PFSK-1 (cell line): ENCODE measurements at regions not wholly inside any gene's neighbourhood (a gene's known extent, or its start where the extent isn't known, plus 50 kb on each side); places are given as distances from the start of the nearest gene placed in this dataset.

Experiments used
- FOXP2 ChIP-seq: optimal IDR thresholded peaks from 2 replicates; pipeline ENCODE3; 2011; ENCODE audit warnings: borderline replicate concordance, control low read depth, inconsistent platforms; ENCODE audit not compliant: insufficient read depth; ENCODE audit errors: extremely low read length, extremely low read depth
- POLR2AphosphoS5 ChIP-seq: IDR thresholded peaks from 2 replicates; pipeline ENCODE4 v1.6.1; 2012; ENCODE audit warnings: low read depth, mild to moderate bottlenecking, control low read depth, low read length, moderate library complexity
- SIN3A ChIP-seq: IDR thresholded peaks from 2 replicates; pipeline ENCODE4 v1.6.1; 2012; ENCODE audit warnings: mild to moderate bottlenecking, low read length, moderate library complexity, borderline replicate concordance; ENCODE audit not compliant: insufficient read depth
- TAF1 ChIP-seq: IDR thresholded peaks from 2 replicates; pipeline ENCODE4 v1.6.1; 2012; ENCODE audit warnings: low read length, control low read depth, borderline replicate concordance; ENCODE audit not compliant: insufficient read depth
- TF ChIP-seq, protein P1 (sequence below), 2 experiments: IDR thresholded peaks; 2 replicates each; pipeline versions ENCODE4 v1.6.1 to v1.8.0; 2011 to 2012; ENCODE audit warnings: low read depth in 2 of 2, low read length in 2 of 2, control low read depth in 1 of 2, inconsistent platforms in 1 of 2, mild to moderate bottlenecking in 1 of 2, moderate library complexity in 1 of 2; ENCODE audit not compliant: insufficient read depth in 1 of 2

DNA sequence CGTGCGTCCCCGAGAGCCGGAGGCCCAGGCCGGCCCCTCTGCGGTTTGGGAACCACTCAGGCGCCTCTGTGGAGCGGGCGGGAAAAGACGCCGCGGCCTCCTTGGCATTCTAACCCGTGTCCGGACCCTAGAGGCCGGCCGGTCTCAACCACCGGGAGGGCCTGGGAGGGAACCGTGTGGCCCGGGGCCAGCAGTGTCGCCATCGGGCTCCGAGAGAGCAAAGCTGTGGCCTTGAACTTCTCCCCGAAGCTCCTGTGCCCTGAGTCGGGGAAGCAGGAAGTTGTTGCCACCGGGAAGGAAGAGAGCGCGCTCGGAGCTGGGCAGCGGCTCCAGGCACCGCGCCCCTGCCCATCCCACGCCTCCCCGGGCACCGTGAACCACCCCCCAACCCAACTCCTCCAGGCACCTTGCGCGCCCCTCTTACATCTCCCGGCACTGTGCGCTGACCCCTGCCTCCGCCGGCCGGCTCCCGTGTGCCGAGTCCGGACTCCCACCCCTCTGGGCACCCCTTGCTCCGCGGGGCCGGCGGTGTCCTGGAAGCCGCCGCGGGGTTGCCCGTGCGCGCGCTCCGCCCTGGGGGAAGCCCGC, 80.0 kb upstream of the PPARA start:
- TF ChIP-seq POLR2AphosphoS5 = no peak
- TF ChIP-seq, protein P1, sequence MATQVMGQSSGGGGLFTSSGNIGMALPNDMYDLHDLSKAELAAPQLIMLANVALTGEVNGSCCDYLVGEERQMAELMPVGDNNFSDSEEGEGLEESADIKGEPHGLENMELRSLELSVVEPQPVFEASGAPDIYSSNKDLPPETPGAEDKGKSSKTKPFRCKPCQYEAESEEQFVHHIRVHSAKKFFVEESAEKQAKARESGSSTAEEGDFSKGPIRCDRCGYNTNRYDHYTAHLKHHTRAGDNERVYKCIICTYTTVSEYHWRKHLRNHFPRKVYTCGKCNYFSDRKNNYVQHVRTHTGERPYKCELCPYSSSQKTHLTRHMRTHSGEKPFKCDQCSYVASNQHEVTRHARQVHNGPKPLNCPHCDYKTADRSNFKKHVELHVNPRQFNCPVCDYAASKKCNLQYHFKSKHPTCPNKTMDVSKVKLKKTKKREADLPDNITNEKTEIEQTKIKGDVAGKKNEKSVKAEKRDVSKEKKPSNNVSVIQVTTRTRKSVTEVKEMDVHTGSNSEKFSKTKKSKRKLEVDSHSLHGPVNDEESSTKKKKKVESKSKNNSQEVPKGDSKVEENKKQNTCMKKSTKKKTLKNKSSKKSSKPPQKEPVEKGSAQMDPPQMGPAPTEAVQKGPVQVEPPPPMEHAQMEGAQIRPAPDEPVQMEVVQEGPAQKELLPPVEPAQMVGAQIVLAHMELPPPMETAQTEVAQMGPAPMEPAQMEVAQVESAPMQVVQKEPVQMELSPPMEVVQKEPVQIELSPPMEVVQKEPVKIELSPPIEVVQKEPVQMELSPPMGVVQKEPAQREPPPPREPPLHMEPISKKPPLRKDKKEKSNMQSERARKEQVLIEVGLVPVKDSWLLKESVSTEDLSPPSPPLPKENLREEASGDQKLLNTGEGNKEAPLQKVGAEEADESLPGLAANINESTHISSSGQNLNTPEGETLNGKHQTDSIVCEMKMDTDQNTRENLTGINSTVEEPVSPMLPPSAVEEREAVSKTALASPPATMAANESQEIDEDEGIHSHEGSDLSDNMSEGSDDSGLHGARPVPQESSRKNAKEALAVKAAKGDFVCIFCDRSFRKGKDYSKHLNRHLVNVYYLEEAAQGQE (IDR thresholded peaks at IDR 0.05; ENCODE audit: insufficient read depth in 1 of 2, low read depth in 2 of 2, low read length in 2 of 2) = no peak
- no peak for TF ChIP-seq TAF1
- no peak for TF ChIP-seq SIN3A
- peak; percentile 11 for TF ChIP-seq FOXP2

DNA sequence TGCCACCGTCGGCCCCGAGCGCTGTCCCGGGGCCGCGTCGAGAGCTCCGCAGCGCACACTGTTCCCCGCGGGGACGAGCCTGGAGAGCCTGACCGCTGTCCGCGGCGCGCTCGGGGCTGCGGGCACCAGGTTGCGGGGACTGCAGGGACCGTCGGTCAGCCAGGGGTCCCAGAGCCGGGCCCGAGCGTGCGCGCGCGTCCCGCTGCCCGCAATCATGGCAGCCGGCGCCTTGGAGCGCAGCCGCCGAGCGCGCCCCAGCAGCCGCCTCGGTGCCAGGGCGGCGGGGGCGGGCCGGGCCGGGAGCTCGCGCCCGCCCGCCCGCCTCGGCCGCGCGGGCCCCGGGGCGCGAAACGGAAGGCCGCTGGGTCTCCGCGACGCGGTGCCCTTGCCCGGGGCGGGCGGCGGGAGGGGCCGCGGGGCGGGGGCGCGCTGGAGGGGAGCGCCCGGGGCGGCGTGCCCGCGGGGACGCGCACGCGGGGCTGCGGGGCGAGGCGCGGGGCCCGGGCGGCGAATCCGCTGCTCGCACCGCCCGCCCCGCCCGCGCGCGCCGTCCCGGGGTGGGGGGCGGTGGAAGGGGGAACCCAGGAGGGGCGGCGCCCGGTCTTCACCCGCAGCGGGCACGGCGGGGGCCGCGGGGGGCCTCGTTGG, 79.4 kb upstream of the PPARA start:
- TF ChIP-seq, protein P1 (IDR thresholded peaks at IDR 0.05; ENCODE audit: insufficient read depth in 1 of 2, low read depth in 2 of 2, low read length in 2 of 2) = no peak
- TF ChIP-seq FOXP2 (no peak), SIN3A (no peak), POLR2AphosphoS5 (no peak), TAF1 (no peak)

DNA sequence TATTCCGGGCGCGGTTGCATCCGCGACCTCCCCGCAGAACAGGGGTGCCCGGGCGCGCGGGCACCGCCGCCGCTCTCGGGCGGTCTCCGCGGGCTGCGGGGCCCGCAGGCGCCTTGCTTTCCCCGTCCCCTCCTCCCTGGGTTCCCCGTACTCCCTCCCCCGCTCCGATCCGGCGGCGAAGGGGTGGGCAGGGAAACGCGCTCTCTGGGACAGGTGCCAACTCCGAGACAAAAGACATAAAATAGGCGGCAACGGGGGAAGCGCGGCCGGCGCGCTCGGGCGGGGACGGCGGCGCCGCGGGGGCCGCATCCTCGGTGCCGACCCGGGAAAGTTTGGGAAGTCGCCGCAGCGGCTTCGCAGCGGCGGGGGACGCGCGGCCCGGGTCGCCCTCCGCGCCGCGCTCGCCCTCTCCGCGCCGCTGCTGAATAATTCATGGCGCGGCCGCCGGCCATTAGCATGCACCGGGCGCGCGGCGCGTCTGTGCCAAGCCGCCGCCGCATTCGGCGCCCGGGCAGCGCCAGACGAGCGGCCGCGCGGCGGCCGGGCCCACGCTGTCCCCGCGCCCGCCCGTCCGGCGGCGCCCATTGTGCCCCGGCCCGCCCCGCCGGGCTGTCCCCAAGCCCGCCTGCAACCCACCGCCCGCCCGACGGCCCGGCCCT, 78.7 kb upstream of the PPARA start:
- peak; percentile 79 for TF ChIP-seq FOXP2
- 0 out of 2 replicates have a peak, but pooled peaks have one; percentile 62 for TF ChIP-seq TAF1
- TF ChIP-seq SIN3A = 0 out of 2 replicates have a peak, but pooled peaks have one; percentile 64
- TF ChIP-seq, protein P1 (IDR thresholded peaks at IDR 0.05; ENCODE audit: insufficient read depth in 1 of 2, low read depth in 2 of 2, low read length in 2 of 2) = peak in 1 of 2 experiments; percentile 44; a peak in 1 of 4 replicates
- TF ChIP-seq POLR2AphosphoS5 = peak; percentile 56; the same call in 1 of the 2 replicates

DNA sequence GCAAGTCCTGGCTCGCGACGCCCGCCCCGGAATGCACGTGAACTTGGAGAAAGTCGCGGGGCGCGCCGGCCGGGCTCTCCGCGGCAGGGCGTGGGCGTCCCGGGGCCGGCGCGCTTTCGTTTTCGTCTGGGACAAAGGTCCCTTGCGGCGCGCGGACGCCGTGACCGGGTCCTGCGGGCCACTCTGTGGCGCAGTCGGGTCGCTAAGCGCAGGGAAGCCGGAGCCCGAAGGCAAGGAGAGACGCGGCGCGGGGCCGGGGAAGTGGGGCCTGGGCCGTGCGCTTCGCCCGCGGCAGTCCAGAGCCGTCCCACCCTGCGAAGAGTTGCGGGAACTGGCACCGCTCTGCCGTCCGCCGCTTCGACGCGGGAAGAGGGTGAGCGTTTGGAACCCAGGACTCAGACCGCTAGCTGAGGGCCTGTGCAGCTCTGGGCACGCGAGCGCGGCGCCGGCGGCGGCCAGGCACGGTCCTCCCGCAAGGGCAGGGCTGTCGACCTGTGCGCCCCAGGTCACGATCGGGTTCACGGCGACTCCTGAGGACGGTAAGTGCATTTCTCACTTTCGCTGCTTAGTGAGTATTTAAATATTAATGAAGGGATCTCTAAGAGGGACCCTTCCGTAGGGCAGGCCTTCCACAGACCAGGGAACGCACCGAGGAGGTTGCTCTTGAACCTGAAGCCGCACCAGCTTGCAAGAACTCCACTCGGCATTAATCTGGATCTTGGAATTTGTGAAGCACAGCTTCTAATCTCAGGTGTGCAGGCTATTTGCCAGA, 78.0 kb upstream of the PPARA start:
- TF ChIP-seq TAF1 (no peak), FOXP2 (peak; percentile 14)

DNA sequence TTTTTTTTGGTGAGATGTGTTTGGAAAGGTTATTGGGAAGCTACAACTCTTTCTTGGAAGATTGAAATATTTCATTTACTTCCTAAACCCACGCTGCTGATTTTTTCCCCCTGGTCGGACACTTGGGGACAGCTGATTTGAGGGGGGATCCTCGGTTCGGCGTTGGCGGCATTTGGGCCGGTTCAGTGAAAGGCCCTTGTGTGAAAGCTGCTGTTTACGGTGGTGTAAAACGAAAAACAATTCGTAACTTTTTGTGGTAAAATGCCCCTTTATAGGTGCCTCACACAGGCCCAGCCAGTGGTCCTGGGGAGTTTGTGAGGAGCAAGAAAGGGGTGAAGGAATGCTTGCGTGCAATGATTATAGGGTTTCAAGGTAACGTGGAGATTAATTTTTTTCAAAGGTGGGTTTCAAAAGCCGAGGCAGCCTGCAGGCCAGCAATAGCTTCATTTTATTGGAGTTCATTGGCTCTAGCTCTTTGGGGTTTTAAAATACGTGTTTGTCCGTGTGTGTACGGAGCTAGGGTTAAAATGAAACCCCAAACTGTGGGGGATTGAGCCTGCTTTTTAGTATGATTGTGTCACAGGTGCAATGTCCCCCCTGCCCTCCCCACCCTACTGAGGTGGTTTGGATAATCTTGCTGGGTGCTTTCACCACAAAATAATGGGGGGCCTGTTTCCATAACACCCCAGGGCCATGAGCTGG, 77.2 kb upstream of the PPARA start:
- TF ChIP-seq FOXP2 (no peak), POLR2AphosphoS5 (no peak), TAF1 (no peak), SIN3A (no peak)
- TF ChIP-seq, protein P1 (IDR thresholded peaks at IDR 0.05; ENCODE audit: insufficient read depth in 1 of 2, low read depth in 2 of 2, low read length in 2 of 2) = no peak
